ENCODE measurements at regions not wholly inside any gene's neighbourhood (a gene's known extent, or its start where the extent isn't known, plus 50 kb on each side); places are given as distances from the start of the nearest gene placed in this dataset.

- no peaks in the 10 kb centered on the region for H3K27me3 Mint-ChIP-seq
- H3K4me1 Mint-ChIP-seq = no peaks in the 10 kb centered on the region
- H3K36me3 Mint-ChIP-seq = no peaks in the 10 kb centered on the region
- H3K9me3 Mint-ChIP-seq = no peaks in the 10 kb centered on the region
- no peak overlapping the region for H3K4me3 Mint-ChIP-seq
- no peak overlapping the region for H3K27ac Mint-ChIP-seq
Observed at GRCh38 chr9:23615569-23615968, 210.5 kb downstream of the ELAVL2 start.

DNA sequence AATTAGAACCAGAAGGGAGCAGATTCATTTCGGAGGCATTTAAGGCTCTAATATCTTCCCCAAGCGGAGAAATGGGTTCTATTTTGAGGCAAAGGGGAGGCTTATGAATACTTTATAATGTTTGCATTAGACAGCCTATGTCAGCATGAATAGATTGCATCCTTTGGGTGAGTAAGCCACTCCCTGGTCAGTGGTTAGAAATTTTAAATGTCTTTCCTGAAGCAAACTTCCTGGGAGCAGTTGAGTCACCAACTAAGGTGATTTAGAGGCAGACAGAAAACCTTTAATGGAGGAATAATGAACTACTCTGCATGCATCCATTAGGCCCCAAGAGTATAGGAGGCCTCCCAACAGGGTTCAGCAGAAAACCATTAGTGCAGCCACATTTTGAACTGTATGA is 204.9 kb downstream of the ELAVL2 start:
- no peaks in the 10 kb centered on the region for H3K4me1 Mint-ChIP-seq
- no peaks in the 10 kb centered on the region for H3K36me3 Mint-ChIP-seq
- H3K9me3 Mint-ChIP-seq = peaks cover 10% of the 10 kb centered on the region
- no peaks in the 10 kb centered on the region for H3K27me3 Mint-ChIP-seq
- H3K4me3 Mint-ChIP-seq = no peak overlapping the region
- no peak overlapping the region for H3K27ac Mint-ChIP-seq

DNA sequence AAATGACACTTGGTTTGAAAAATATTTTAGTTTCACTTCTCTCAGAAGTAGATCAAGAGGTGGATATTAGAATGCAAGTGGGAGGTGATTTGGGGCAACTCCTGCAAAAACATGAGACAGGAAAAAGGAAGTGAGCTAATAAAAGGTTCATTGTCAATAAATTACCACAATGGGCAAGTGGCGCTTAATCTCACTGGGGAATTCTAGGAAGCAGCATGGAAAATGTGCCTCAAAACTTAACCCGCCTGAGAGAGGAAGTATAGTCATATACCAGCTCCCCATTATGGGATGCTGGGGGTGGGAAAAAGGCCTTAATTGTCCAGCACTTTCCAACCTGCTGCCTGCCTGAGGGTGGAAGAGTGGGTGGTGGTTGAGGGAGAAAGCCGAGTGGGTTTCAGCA is 204.1 kb downstream of the ELAVL2 start:
- H3K27ac Mint-ChIP-seq = no peak overlapping the region
- no peaks in the 10 kb centered on the region for H3K27me3 Mint-ChIP-seq

GRCh38 chr9:23622396-23622795 is 203.6 kb downstream of the ELAVL2 start:
- Mint-ChIP-seq H3K36me3 (no peaks in the 10 kb centered on the region), H3K4me3 (no peak overlapping the region), H3K4me1 (no peaks in the 10 kb centered on the region), H3K27me3 (no peaks in the 10 kb centered on the region), H3K9me3 (peaks cover 10% of the 10 kb centered on the region), H3K27ac (no peak overlapping the region)

More for the DNA sequence above, 204.1 kb downstream of the ELAVL2 start:
- Mint-ChIP-seq H3K9me3 (peaks cover 10% of the 10 kb centered on the region), H3K4me3 (no peak overlapping the region), H3K4me1 (no peaks in the 10 kb centered on the region), H3K36me3 (no peaks in the 10 kb centered on the region)

DNA sequence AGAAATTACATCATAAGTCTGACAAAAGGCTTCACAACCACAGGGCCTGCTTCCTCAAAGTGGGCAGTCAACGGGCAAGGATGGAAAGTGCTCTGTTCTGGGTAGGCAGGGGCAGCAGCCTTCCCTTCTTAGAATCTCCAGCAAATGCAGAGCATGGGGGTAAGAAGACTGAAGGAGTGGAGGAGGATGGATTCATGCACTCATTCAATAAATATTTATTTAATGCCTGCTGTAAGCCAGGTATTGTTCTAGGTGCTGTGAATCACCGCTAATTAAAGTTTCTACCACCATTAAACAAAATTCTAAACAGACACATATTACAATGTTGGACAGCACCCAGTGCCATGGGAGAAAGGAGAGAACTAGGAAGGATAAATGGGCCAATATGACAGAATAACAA is 195.6 kb downstream of the ELAVL2 start:
- no peaks in the 10 kb centered on the region for H3K36me3 Mint-ChIP-seq
- H3K27ac Mint-ChIP-seq = no peak overlapping the region
- no peak overlapping the region for H3K4me3 Mint-ChIP-seq
- H3K27me3 Mint-ChIP-seq = no peaks in the 10 kb centered on the region
- no peaks in the 10 kb centered on the region for H3K9me3 Mint-ChIP-seq
- H3K4me1 Mint-ChIP-seq = no peaks in the 10 kb centered on the region

DNA sequence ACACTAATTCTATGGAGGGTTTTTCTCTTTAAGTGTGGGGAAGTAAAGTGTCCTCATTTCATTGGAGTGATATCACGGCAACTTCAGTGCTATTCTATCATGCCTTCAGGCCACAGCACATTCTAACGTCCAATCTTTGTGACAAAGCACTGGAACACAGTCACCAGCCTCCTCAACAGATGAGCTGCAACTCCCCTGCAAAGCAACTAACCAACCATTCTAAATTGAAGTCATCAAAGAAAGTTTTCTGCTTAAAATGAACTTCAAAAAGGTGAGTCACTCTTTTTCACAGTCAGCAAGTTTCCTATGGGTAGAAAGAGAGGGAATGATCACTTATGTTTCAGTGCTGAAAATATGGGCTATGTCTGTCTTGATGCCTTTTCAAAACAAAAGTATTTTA is 190.8 kb downstream of the ELAVL2 start:
- Mint-ChIP-seq H3K27ac (no peak overlapping the region), H3K4me1 (no peaks in the 10 kb centered on the region), H3K27me3 (no peaks in the 10 kb centered on the region), H3K9me3 (peaks cover 5% of the 10 kb centered on the region), H3K36me3 (no peaks in the 10 kb centered on the region), H3K4me3 (no peak overlapping the region)

DNA sequence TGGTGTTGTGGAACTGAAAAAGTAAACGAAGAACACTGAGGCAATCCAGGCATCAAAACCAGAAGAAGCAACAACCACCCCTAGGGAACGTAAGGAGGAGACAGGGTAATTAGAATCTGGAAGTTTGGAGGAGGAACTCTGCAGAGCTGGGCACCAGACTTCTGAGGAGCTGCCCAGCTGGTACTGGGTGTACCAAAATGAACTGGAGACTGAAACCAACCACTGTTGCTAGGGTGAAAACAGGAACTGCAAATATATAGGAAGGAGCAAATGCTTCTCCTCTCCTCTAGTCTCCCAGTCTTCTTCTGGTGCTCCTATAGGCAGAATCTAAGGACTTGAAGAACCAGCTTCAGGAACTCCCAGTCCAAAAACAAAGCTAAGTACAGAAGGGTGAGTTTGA is 189.8 kb downstream of the ELAVL2 start:
- Mint-ChIP-seq H3K4me1 (no peaks in the 10 kb centered on the region), H3K27me3 (no peaks in the 10 kb centered on the region), H3K4me3 (no peak overlapping the region), H3K9me3 (peaks cover 5% of the 10 kb centered on the region), H3K27ac (no peak overlapping the region), H3K36me3 (no peaks in the 10 kb centered on the region)

DNA sequence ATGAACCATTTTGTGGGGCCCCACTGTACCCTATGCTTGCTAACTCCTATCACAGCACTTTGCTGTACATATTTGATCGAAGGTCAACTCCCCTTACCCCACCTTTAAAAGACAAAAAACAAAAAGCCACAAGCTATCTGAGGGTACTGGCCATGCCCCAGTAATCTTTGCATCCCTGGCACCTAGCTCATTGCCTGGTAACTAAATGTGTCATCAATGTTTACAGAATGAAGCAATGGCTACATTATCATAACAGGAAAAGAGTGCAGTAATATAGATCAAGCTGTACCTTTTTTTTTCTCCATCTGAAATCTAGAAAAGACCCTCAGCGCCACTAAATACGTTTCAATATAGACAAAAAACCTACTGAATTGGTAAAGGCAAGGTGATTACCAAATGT is 188.0 kb downstream of the ELAVL2 start:
- no peaks in the 10 kb centered on the region for H3K27me3 Mint-ChIP-seq
- H3K4me3 Mint-ChIP-seq = no peak overlapping the region
- no peaks in the 10 kb centered on the region for H3K4me1 Mint-ChIP-seq
- no peaks in the 10 kb centered on the region for H3K36me3 Mint-ChIP-seq
- H3K27ac Mint-ChIP-seq = no peak overlapping the region
- H3K9me3 Mint-ChIP-seq = peaks cover 5% of the 10 kb centered on the region

- Mint-ChIP-seq H3K9me3 (peaks cover 5% of the 10 kb centered on the region), H3K4me1 (no peaks in the 10 kb centered on the region), H3K27me3 (no peaks in the 10 kb centered on the region), H3K36me3 (no peaks in the 10 kb centered on the region), H3K27ac (no peak overlapping the region), H3K4me3 (no peak overlapping the region)
Observed at GRCh38 chr9:23638837-23639426, 187.1 kb downstream of the ELAVL2 start.
